C4-2B (cell line): ENCODE measurements at regions not wholly inside any gene's neighbourhood (a gene's known extent, or its start where the extent isn't known, plus 50 kb on each side); places are given as distances from the start of the nearest gene placed in this dataset.

ENCODE experiments used
- CTCF ChIP-seq: fragments of 450-650 bp; conservative IDR thresholded peaks from 2 replicates; pipeline ENCODE4 v1.5.1; 2017; ENCODE audit warnings: mild to moderate bottlenecking
- ZFX ChIP-seq: fragments of 450-650 bp; IDR thresholded peaks from 2 replicates; pipeline ENCODE4 v1.6.1; 2017

- TF ChIP-seq CTCF (no peak), ZFX (no peak)
Measured at GRCh38 chr5:166767858-166768257, 1523.6 kb upstream of the WWC1 start.
